Lung (tissue), 11 donors: ENCODE measurements at regions not wholly inside any gene's neighbourhood (a gene's known extent, or its start where the extent isn't known, plus 50 kb on each side); places are given as distances from the start of the nearest gene placed in this dataset.

Source experiments
- ATAC-seq: fragments of 200-7000 bp; cut with Tn5 transposase; one replicate; pipeline ENCODE4 v1.9.1; 2020; ENCODE audit warnings: moderate number of reproducible peaks; ENCODE audit not compliant: insufficient read depth, low FRiP score
- DNase-seq, 3 donors: peaks; one replicate each; pipeline ENCODE4 v3.0.0-alpha.2; 2013 to 2017
- H3K27ac ChIP-seq, 2 donors: one replicate each; pipeline ENCODE4 v1.5.1; 2013; ENCODE audit warnings: mild to moderate bottlenecking in 2 of 2, moderate library complexity in 2 of 2, control low read depth in 1 of 2, inconsistent platforms in 1 of 2, low read depth in 1 of 2, low read length in 1 of 2
- H3K27me3 ChIP-seq, 3 donors: one replicate each; pipeline ENCODE4 v1.5.1; 2013; ENCODE audit warnings: low read length in 2 of 3; ENCODE audit not compliant: control insufficient read depth in 3 of 3, insufficient read depth in 3 of 3
- H3K36me3 ChIP-seq, 4 donors: one replicate each; pipeline ENCODE4 v1.5.1; 2013; ENCODE audit warnings: low read length in 4 of 4, mild to moderate bottlenecking in 1 of 4, moderate library complexity in 1 of 4; ENCODE audit not compliant: control insufficient read depth in 4 of 4, insufficient read depth in 4 of 4
- H3K4me1 ChIP-seq, 5 donors: one replicate each; pipeline ENCODE4 v1.5.1; 2013; ENCODE audit warnings: low read length in 5 of 5, mild to moderate bottlenecking in 2 of 5, moderate library complexity in 1 of 5; ENCODE audit not compliant: control insufficient read depth in 5 of 5, insufficient read depth in 5 of 5
- H3K4me3 ChIP-seq: one replicate; pipeline ENCODE4 v1.5.1; 2013; ENCODE audit warnings: mild to moderate bottlenecking, control low read depth, moderate library complexity
- H3K9ac ChIP-seq, 2 donors: one replicate each; pipeline ENCODE4 v1.5.1; 2013; ENCODE audit warnings: low read length in 2 of 2, control low read depth in 1 of 2; ENCODE audit not compliant: insufficient read depth in 1 of 2
- H3K9me3 ChIP-seq, 4 donors: one replicate each; pipeline ENCODE4 v1.5.1; 2013; ENCODE audit warnings: low read length in 3 of 4, mild to moderate bottlenecking in 1 of 4, moderate library complexity in 1 of 4; ENCODE audit not compliant: control insufficient read depth in 4 of 4, insufficient read depth in 3 of 4
- CTCF ChIP-seq: IDR thresholded peaks from 2 replicates; pipeline ENCODE4 v1.5.1; 2012; ENCODE audit warnings: mild to moderate bottlenecking; ENCODE audit errors: control extremely low read depth, extremely low read depth
- WGBS, 2 donors: extraction: QIAGEN DNeasy Blood & Tissue Kit; methylation state at CpG; one replicate each; pipeline ENCODE4 v1.1.7; 2013; 5-methylcytosine and 5-hydroxymethylcytosine counted together
- donor health status: control.
- donor health status: control.
- donor health status: Bipolar disorder and iron deficiency.
- donor health status: healthy.
- donor health status: DM: yes; HTN: yes; CAD: no.

- Histone ChIP-seq H3K27ac (no peak overlapping the region), H3K27me3 (peaks cover 0 to 4% (median 0%) of the 10 kb centered on the region in 3 donors), H3K36me3 (no peaks in the 10 kb centered on the region), H3K9ac (no peak overlapping the region), H3K4me1 (peaks cover 0 to 38% (median 22%) of the 10 kb centered on the region in 5 donors), H3K4me3 (no peak overlapping the region), H3K9me3 (no peaks in the 10 kb centered on the region)
- WGBS, 2 donors, result 81 to 89% methylated on average over 5 of the region's 5 CpGs
- no peak for ATAC-seq
- DNase-seq, result no peak
- TF ChIP-seq CTCF, result no peak
Measured at GRCh38 chr9:96023486-96023885, 148.0 kb downstream of the ERCC6L2 start.

GRCh38 chr9:96022445-96023051, 147.1 kb downstream of the ERCC6L2 start:
- DNase-seq, result peak; percentile 73 to 78 (median 74)
- TF ChIP-seq CTCF, result no peak
- 8 to 16% methylated on average over 26 of the region's 26 CpGs for WGBS, 2 donors
- Histone ChIP-seq H3K27me3 (peaks cover 0 to 4% (median 0%) of the 10 kb centered on the region in 3 donors), H3K27ac (peak overlapping the region in 1 of 2 donors; percentile 28), H3K4me3 (no peak overlapping the region), H3K9me3 (no peaks in the 10 kb centered on the region), H3K36me3 (peaks cover 0 to under 1% (median 0%) of the 10 kb centered on the region in 4 donors), H3K4me1 (peaks cover 0 to 31% (median 22%) of the 10 kb centered on the region in 5 donors), H3K9ac (peak overlapping the region in 1 of 2 donors; percentile 62)
- no peak for ATAC-seq

- Histone ChIP-seq H3K36me3 (peaks cover 0 to 5% (median 2%) of the 10 kb centered on the region in 4 donors), H3K27ac (peak overlapping the region in 1 of 2 donors; percentile 72), H3K9me3 (peaks cover 0 to 3% (median 0%) of the 10 kb centered on the region in 4 donors), H3K4me3 (peak overlapping the region; percentile 52), H3K4me1 (peaks cover 0 to 24% (median 17%) of the 10 kb centered on the region in 5 donors), H3K9ac (peak overlapping the region; percentile 7 to 62), H3K27me3 (peaks cover 0 to 4% (median 0%) of the 10 kb centered on the region in 3 donors)
- peak; percentile 16 for ATAC-seq
- DNase-seq, result peak; percentile 57 to 70 (median 61)
- no peak for TF ChIP-seq CTCF
- WGBS, 2 donors, result 1 to 2% methylated on average over 48 to 75 of the region's 75 CpGs
Measured at GRCh38 chr9:96021551-96022444, 146.3 kb downstream of the ERCC6L2 start.
